ENCODE measurements at regions not wholly inside any gene's neighbourhood (a gene's known extent, or its start where the extent isn't known, plus 50 kb on each side); places are given as distances from the start of the nearest gene placed in this dataset.

GRCh38 chr11:71096751-71097388 lies 155.5 kb downstream of the SHANK2 start:
- H3K9ac ChIP-seq, result no peak overlapping the region
- no peak for DNase-seq (ENCODE audit: low spot score)
- H3K4me3 ChIP-seq, result no peak overlapping the region
- peaks cover 3% of the 10 kb centered on the region for H3K27me3 Mint-ChIP-seq (ENCODE audit: insufficient read depth, low read depth)
- no peaks in the 10 kb centered on the region for H3K27me3 ChIP-seq
- H3K4me2 ChIP-seq, result no peak overlapping the region
- H3K4me3 Mint-ChIP-seq, result no peak overlapping the region
- no peak overlapping the region for H3K27ac Mint-ChIP-seq
- no peaks in the 10 kb centered on the region for H3K4me1 ChIP-seq
- no peaks in the 10 kb centered on the region for H3F3A ChIP-seq (ENCODE audit: low read depth)
- H3K9me3 ChIP-seq (ENCODE audit: low read depth), result no peaks in the 10 kb centered on the region
- H3K36me3 ChIP-seq, result no peaks in the 10 kb centered on the region
- H3K9me3 Mint-ChIP-seq, result peaks cover 2% of the 10 kb centered on the region
- H3K27ac ChIP-seq, result no peak overlapping the region
- H2AFZ ChIP-seq (replicated peaks), result no peak overlapping the region
- H3K4me1 Mint-ChIP-seq, result no peaks in the 10 kb centered on the region
- TF ChIP-seq CTCF (IDR thresholded peaks at IDR 0.05) (no peak), EZH2 (IDR thresholded peaks at IDR 0.05) (no peak), EZH2phosphoT487 (IDR thresholded peaks at IDR 0.05) (no peak)
- H3K79me2 ChIP-seq (ENCODE audit: low read depth), result no peaks in the 10 kb centered on the region
- H4K20me1 ChIP-seq (ENCODE audit: low read depth), result no peaks in the 10 kb centered on the region
- no peaks in the 10 kb centered on the region for H3K36me3 Mint-ChIP-seq

GRCh38 chr11:71095294-71095850 lies 157.0 kb downstream of the SHANK2 start:
- H3K4me1 Mint-ChIP-seq, result no peaks in the 10 kb centered on the region
- no peak overlapping the region for H3K4me3 Mint-ChIP-seq
- Histone ChIP-seq H3K79me2 (ENCODE audit: low read depth) (no peaks in the 10 kb centered on the region), H3K27ac (no peak overlapping the region), H3K4me2 (no peak overlapping the region), H3K4me3 (no peak overlapping the region), H4K20me1 (ENCODE audit: low read depth) (no peaks in the 10 kb centered on the region), H3F3A (ENCODE audit: low read depth) (no peaks in the 10 kb centered on the region), H2AFZ (replicated peaks) (no peak overlapping the region), H3K9ac (no peak overlapping the region), H3K36me3 (no peaks in the 10 kb centered on the region), H3K4me1 (no peaks in the 10 kb centered on the region), H3K9me3 (ENCODE audit: low read depth) (no peaks in the 10 kb centered on the region), H3K27me3 (no peaks in the 10 kb centered on the region)
- DNase-seq (ENCODE audit: low spot score), result no peak
- H3K27me3 Mint-ChIP-seq (ENCODE audit: insufficient read depth, low read depth), result peaks cover 3% of the 10 kb centered on the region
- peaks cover 2% of the 10 kb centered on the region for H3K9me3 Mint-ChIP-seq
- TF ChIP-seq CTCF (IDR thresholded peaks at IDR 0.05) (no peak), EZH2phosphoT487 (IDR thresholded peaks at IDR 0.05) (no peak), EZH2 (IDR thresholded peaks at IDR 0.05) (no peak)
- no peak overlapping the region for H3K27ac Mint-ChIP-seq
- H3K36me3 Mint-ChIP-seq, result no peaks in the 10 kb centered on the region

GRCh38 chr11:71094296-71095077 lies 157.9 kb downstream of the SHANK2 start:
- Histone ChIP-seq H3K4me1 (no peaks in the 10 kb centered on the region), H3K9ac (no peak overlapping the region), H3F3A (ENCODE audit: low read depth) (no peaks in the 10 kb centered on the region), H3K4me3 (no peak overlapping the region), H3K27me3 (no peaks in the 10 kb centered on the region), H2AFZ (replicated peaks) (no peak overlapping the region), H3K4me2 (no peak overlapping the region), H3K79me2 (ENCODE audit: low read depth) (no peaks in the 10 kb centered on the region), H4K20me1 (ENCODE audit: low read depth) (no peaks in the 10 kb centered on the region), H3K27ac (no peak overlapping the region), H3K9me3 (ENCODE audit: low read depth) (no peaks in the 10 kb centered on the region), H3K36me3 (no peaks in the 10 kb centered on the region)
- H3K4me3 Mint-ChIP-seq, result no peak overlapping the region
- no peak for DNase-seq (ENCODE audit: low spot score)
- TF ChIP-seq EZH2phosphoT487 (IDR thresholded peaks at IDR 0.05) (no peak), EZH2 (IDR thresholded peaks at IDR 0.05) (no peak), CTCF (IDR thresholded peaks at IDR 0.05) (no peak)
- peaks cover 6% of the 10 kb centered on the region for H3K27me3 Mint-ChIP-seq (ENCODE audit: insufficient read depth, low read depth)
- no peaks in the 10 kb centered on the region for H3K4me1 Mint-ChIP-seq
- peaks cover 1% of the 10 kb centered on the region for H3K9me3 Mint-ChIP-seq
- H3K36me3 Mint-ChIP-seq, result no peaks in the 10 kb centered on the region
- H3K27ac Mint-ChIP-seq, result no peak overlapping the region
